ENCODE measurements at regions not wholly inside any gene's neighbourhood (a gene's known extent, or its start where the extent isn't known, plus 50 kb on each side); places are given as distances from the start of the nearest gene placed in this dataset.

GRCh38 chr1:56315293-56315942 lies 263.9 kb downstream of the PLPP3 start:
- Histone ChIP-seq H3K36me3 (no peaks in the 10 kb centered on the region), H3K4me3 (no peak overlapping the region), H3K27ac (no peak overlapping the region), H3K4me1 (no peaks in the 10 kb centered on the region), H3K9me3 (no peaks in the 10 kb centered on the region), H3K27me3 (no peaks in the 10 kb centered on the region)
- DNase-seq, result no peak
- intact Hi-C loops (cut with DNase I), result no loop called here
- WGBS (ENCODE audit: insufficient coverage, low coverage, low lambda C conversion rate, missing lambda C conversion rate), result 97% methylated on average over 3 of the region's 3 CpGs
- no peak for ATAC-seq
- TF ChIP-seq POLR2A (IDR thresholded peaks at IDR 0.05), result no peak

- no peaks in the 10 kb centered on the region for H3K27me3 ChIP-seq
- intact Hi-C loops (cut with DNase I), result no loop called here
- no peak for ATAC-seq
- no peak for TF ChIP-seq POLR2A (IDR thresholded peaks at IDR 0.05)
- TF ChIP-seq CTCF (IDR thresholded peaks at IDR 0.05), result no peak
- H3K36me3 ChIP-seq, result no peaks in the 10 kb centered on the region
- no peaks in the 10 kb centered on the region for H3K4me1 ChIP-seq
- no peaks in the 10 kb centered on the region for H3K9me3 ChIP-seq
- no peak overlapping the region for H3K27ac ChIP-seq
- DNase-seq, result no peak
- no peak overlapping the region for H3K4me3 ChIP-seq
- 84% methylated on average over 2 of the region's 2 CpGs for WGBS (ENCODE audit: insufficient coverage, low coverage, low lambda C conversion rate, missing lambda C conversion rate)
Measured at GRCh38 chr1:56313560-56313959, 265.8 kb downstream of the PLPP3 start.

GRCh38 chr1:56311766-56312165 lies 267.6 kb downstream of the PLPP3 start:
- no peaks in the 10 kb centered on the region for H3K4me1 ChIP-seq
- H3K9me3 ChIP-seq, result no peaks in the 10 kb centered on the region
- WGBS (ENCODE audit: insufficient coverage, low coverage, low lambda C conversion rate, missing lambda C conversion rate), result 53% methylated on average over 2 of the region's 2 CpGs
- H3K4me3 ChIP-seq, result no peak overlapping the region
- H3K27ac ChIP-seq, result no peak overlapping the region
- no peak for TF ChIP-seq POLR2A (IDR thresholded peaks at IDR 0.05)
- TF ChIP-seq CTCF (IDR thresholded peaks at IDR 0.05), result no peak
- no peaks in the 10 kb centered on the region for H3K27me3 ChIP-seq
- no peaks in the 10 kb centered on the region for H3K36me3 ChIP-seq
- intact Hi-C loops (cut with DNase I), result no loop called here
- no peak for ATAC-seq
- no peak for DNase-seq

- ATAC-seq, result no peak
- Histone ChIP-seq H3K27me3 (no peaks in the 10 kb centered on the region), H3K27ac (no peak overlapping the region), H3K36me3 (no peaks in the 10 kb centered on the region), H3K4me1 (no peaks in the 10 kb centered on the region), H3K4me3 (no peak overlapping the region), H3K9me3 (no peaks in the 10 kb centered on the region)
- intact Hi-C loops (cut with DNase I), result no loop called here
- no peak for TF ChIP-seq CTCF (IDR thresholded peaks at IDR 0.05)
- TF ChIP-seq POLR2A (IDR thresholded peaks at IDR 0.05), result no peak
- WGBS (ENCODE audit: insufficient coverage, low coverage, low lambda C conversion rate, missing lambda C conversion rate), result 89% methylated on average over 3 of the region's 3 CpGs
- no peak for DNase-seq
Measured at GRCh38 chr1:56310945-56311344, 268.4 kb downstream of the PLPP3 start.

- Histone ChIP-seq H3K4me1 (no peaks in the 10 kb centered on the region), H3K36me3 (no peaks in the 10 kb centered on the region), H3K9me3 (no peaks in the 10 kb centered on the region), H3K27ac (no peak overlapping the region), H3K4me3 (no peak overlapping the region), H3K27me3 (no peaks in the 10 kb centered on the region)
- TF ChIP-seq CTCF (IDR thresholded peaks at IDR 0.05), result no peak
- intact Hi-C loops (cut with DNase I), result no loop called here
- no peak for ATAC-seq
- WGBS (ENCODE audit: insufficient coverage, low coverage, low lambda C conversion rate, missing lambda C conversion rate), result no CpG with 5 or more reads among the region's 1 CpG
- DNase-seq, result no peak
Measured at GRCh38 chr1:56309065-56309464, 270.3 kb downstream of the PLPP3 start.
